ENCODE measurements at regions not wholly inside any gene's neighbourhood (a gene's known extent, or its start where the extent isn't known, plus 50 kb on each side); places are given as distances from the start of the nearest gene placed in this dataset.

DNA sequence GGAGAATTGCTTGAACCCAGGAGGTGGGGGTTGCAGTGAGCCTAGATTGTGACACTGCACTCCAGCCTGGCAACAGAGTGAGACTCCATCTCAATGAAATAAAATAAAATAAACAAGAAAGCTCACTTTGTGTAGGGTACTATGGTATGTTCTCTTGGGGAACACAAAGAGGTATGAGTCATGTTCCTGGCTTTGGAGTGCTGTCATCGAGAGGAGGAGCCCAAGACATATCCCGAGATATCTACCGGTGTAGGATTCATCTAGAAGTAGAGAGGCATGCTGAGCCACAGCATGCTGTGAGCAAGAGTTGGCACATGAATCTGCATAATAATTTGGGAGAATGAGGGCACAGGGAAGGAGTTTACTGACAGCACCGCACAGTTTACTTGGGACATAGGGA, 244.9 kb upstream of the EPHA4 start:
- DNase-seq (ENCODE audit: low read depth) = no peak
- TF ChIP-seq, protein P1, sequence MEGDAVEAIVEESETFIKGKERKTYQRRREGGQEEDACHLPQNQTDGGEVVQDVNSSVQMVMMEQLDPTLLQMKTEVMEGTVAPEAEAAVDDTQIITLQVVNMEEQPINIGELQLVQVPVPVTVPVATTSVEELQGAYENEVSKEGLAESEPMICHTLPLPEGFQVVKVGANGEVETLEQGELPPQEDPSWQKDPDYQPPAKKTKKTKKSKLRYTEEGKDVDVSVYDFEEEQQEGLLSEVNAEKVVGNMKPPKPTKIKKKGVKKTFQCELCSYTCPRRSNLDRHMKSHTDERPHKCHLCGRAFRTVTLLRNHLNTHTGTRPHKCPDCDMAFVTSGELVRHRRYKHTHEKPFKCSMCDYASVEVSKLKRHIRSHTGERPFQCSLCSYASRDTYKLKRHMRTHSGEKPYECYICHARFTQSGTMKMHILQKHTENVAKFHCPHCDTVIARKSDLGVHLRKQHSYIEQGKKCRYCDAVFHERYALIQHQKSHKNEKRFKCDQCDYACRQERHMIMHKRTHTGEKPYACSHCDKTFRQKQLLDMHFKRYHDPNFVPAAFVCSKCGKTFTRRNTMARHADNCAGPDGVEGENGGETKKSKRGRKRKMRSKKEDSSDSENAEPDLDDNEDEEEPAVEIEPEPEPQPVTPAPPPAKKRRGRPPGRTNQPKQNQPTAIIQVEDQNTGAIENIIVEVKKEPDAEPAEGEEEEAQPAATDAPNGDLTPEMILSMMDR (IDR thresholded peaks at IDR 0.05; ENCODE audit: insufficient read depth, low read depth, low read length) = no peak
- POLR2A ChIA-PET = no interaction called here

DNA sequence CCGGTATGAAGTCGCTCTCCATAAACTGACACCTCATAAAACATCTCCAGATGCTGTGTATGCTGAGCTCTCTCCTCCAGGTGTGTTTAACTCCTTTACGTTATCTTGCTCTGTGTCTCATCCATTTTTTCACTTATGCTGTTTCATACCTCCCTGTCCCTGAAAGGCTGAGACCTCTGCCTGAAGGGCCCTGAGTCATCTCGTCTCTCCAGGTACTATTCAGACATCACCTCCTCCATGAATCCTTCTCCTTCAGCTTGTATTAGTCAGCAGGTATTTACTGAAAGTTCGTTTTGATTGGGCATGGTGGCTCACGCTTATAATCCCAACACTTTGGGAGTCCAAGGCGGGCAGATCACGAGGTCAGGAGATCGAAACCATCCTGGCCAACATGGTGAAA, 244.5 kb upstream of the EPHA4 start:
- Histone ChIP-seq H3K36me3 (ENCODE audit: control insufficient read depth, insufficient read depth, low read length) (no peaks in the 10 kb centered on the region), H3K27me3 (ENCODE audit: control insufficient read depth, insufficient read depth, low read length) (no peaks in the 10 kb centered on the region), H3K4me3 (ENCODE audit: low read depth, low read length) (no peak overlapping the region)
- POLR2A ChIA-PET = no interaction called here
- TF ChIP-seq, protein P1 (IDR thresholded peaks at IDR 0.05; ENCODE audit: insufficient read depth, low read depth, low read length) = no peak
- DNase-seq (ENCODE audit: low read depth) = no peak
- CTCF ChIA-PET = no interaction called here

More for the DNA sequence above, 244.9 kb upstream of the EPHA4 start:
- CTCF ChIA-PET = no interaction called here
- Histone ChIP-seq H3K27me3 (ENCODE audit: control insufficient read depth, insufficient read depth, low read length) (no peaks in the 10 kb centered on the region), H3K4me3 (ENCODE audit: low read depth, low read length) (no peak overlapping the region), H3K36me3 (ENCODE audit: control insufficient read depth, insufficient read depth, low read length) (no peaks in the 10 kb centered on the region)

DNA sequence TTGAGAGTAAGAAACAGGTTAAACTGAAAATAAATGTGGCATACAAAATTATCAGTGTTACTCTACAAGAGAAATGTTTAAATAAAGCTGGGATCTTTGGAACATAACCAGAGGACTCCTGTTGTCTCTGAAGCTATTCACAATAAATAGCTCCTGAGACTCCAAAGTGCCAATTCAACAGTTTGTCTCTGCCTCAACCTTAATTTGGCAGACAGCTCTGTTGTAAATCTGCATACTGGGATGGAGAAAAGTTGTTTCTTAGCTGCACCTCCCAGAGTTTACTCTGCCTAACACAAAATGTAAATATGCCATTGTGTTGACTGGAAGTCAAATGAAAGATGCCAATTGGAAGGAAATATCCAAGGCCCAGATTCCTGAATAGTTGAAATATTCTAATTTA, 238.5 kb upstream of the EPHA4 start:
- TF ChIP-seq, protein P1 (IDR thresholded peaks at IDR 0.05; ENCODE audit: insufficient read depth, low read depth, low read length) = no peak
- H3K4me3 ChIP-seq (ENCODE audit: low read depth, low read length) = no peak overlapping the region
- H3K36me3 ChIP-seq (ENCODE audit: control insufficient read depth, insufficient read depth, low read length) = no peaks in the 10 kb centered on the region
- no peak for DNase-seq (ENCODE audit: low read depth)
- POLR2A ChIA-PET = no interaction called here
- CTCF ChIA-PET = no interaction called here
- no peaks in the 10 kb centered on the region for H3K27me3 ChIP-seq (ENCODE audit: control insufficient read depth, insufficient read depth, low read length)

DNA sequence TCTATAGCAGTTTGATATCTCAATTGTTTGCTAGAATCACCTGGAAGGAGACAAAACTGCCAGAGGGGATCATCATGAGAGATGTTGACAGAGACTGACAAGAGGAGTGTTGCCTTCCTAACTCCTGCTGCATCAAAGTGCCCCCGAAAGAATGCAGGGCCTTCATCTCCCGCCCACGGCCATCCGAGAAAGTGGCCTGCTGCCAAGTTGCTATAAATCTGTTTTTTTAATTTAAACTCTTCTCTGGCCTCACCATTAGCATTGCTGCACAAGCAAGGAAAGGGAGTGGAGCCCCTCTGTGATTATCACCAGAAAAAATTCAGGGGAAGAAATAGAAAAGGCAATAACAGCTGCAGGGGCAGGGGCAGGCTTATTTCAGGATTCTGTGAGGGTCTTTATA, 238.1 kb upstream of the EPHA4 start:
- H3K4me3 ChIP-seq (ENCODE audit: low read depth, low read length) = no peak overlapping the region
- no peaks in the 10 kb centered on the region for H3K27me3 ChIP-seq (ENCODE audit: control insufficient read depth, insufficient read depth, low read length)
- POLR2A ChIA-PET = no interaction called here
- TF ChIP-seq, protein P1 (IDR thresholded peaks at IDR 0.05; ENCODE audit: insufficient read depth, low read depth, low read length) = no peak
- no peaks in the 10 kb centered on the region for H3K36me3 ChIP-seq (ENCODE audit: control insufficient read depth, insufficient read depth, low read length)
- CTCF ChIA-PET = no interaction called here
- no peak for DNase-seq (ENCODE audit: low read depth)

DNA sequence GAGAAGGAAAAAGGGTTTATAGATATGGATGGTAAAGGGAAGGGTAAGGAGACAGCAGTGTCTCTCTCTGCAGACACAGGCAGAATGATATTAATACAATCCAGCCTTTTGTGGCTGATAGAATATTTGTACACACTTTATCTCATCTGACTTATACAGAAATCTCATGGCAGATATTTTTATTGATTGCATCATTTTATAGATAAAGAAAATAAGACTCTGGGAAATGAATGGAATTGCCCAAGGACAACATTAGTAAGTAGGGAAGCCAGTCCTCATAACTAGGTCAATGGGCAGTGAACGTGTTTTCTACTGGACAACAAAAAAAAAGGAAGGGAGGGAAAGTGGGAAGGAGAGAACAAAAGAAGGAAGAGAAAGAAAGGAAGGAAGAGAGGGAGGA, 236.4 kb upstream of the EPHA4 start:
- Histone ChIP-seq H3K4me3 (ENCODE audit: low read depth, low read length) (no peak overlapping the region), H3K27me3 (ENCODE audit: control insufficient read depth, insufficient read depth, low read length) (no peaks in the 10 kb centered on the region), H3K36me3 (ENCODE audit: control insufficient read depth, insufficient read depth, low read length) (no peaks in the 10 kb centered on the region)
- no peak for DNase-seq (ENCODE audit: low read depth)
- POLR2A ChIA-PET = no interaction called here
- CTCF ChIA-PET = no interaction called here
- TF ChIP-seq, protein P1 (IDR thresholded peaks at IDR 0.05; ENCODE audit: insufficient read depth, low read depth, low read length) = no peak

Measured in BJ (cell line).